Body of pancreas (tissue), 4 donors: ENCODE measurements at regions not wholly inside any gene's neighbourhood (a gene's known extent, or its start where the extent isn't known, plus 50 kb on each side); places are given as distances from the start of the nearest gene placed in this dataset.

Experiments used
- CTCF ChIP-seq, 7 experiments: fragments of 450-650 bp in 4 of 7; fragments of 200-600 bp in 3 of 7; sonication (generic) in 3 of 7; IDR thresholded peaks; one replicate each; pipeline ENCODE4 v1.5.1; 2016 to 2019; ENCODE audit warnings: antibody characterized with exemption in 7 of 7
- POLR2A ChIP-seq, 3 donors: fragments of 450-650 bp; IDR thresholded peaks; one replicate each; pipeline ENCODE4 v1.6.1; 2016; ENCODE audit warnings: antibody characterized with exemption in 3 of 3, mild to moderate bottlenecking in 2 of 3

GRCh38 chr14:99069946-99070345 is 202.1 kb downstream of the BCL11B start:
- TF ChIP-seq CTCF (IDR thresholded peaks at IDR 0.05) (no peak), POLR2A (IDR thresholded peaks at IDR 0.05) (no peak)
